C4-2B (cell line): ENCODE measurements at regions not wholly inside any gene's neighbourhood (a gene's known extent, or its start where the extent isn't known, plus 50 kb on each side); places are given as distances from the start of the nearest gene placed in this dataset.
"Not testable (repeated sequence)": the region's sequence is repeated elsewhere in the genome, so short reads cannot be mapped to it uniquely, and the experiment has no call there.

Source experiments
- CTCF ChIP-seq: fragments of 450-650 bp; conservative IDR thresholded peaks from 2 replicates; pipeline ENCODE4 v1.5.1; 2017; ENCODE audit warnings: mild to moderate bottlenecking
- ZFX ChIP-seq: fragments of 450-650 bp; IDR thresholded peaks from 2 replicates; pipeline ENCODE4 v1.6.1; 2017

- not testable (repeated sequence) for TF ChIP-seq CTCF, ZFX
These were observed 140.2 kb downstream of the MRPL39 start for GRCh38 chr21:25467071-25467470.
